ENCODE measurements at regions not wholly inside any gene's neighbourhood (a gene's known extent, or its start where the extent isn't known, plus 50 kb on each side); places are given as distances from the start of the nearest gene placed in this dataset.

DNA sequence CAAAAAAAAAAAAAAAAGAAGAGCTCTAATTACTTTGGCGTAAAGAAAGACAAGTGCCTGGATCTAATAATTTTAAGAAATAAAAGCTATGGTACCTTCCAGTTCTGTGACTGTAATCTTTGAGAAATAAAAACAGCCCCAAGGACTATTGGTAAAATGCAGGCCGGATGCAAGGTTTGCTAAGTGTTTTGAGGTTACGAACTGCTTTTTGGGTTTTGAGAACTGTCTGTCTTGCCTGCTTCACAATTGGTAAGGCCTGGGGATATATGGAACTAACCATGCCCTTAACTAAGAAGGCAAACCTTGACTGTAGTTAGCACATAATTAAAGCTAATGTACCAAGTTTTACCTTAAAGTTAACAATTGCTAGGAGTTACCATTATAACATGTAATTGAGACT is 388.4 kb upstream of the CBLB start:
- Histone ChIP-seq H3K4me1 (no peaks in the 10 kb centered on the region), H3K36me3 (no peaks in the 10 kb centered on the region), H3K27me3 (no peaks in the 10 kb centered on the region), H3K9me3 (no peaks in the 10 kb centered on the region), H3K4me3 (no peak overlapping the region), H3K9ac (ENCODE audit: low read depth in 2 of 2, low read length in 2 of 2) (no peak overlapping the region), H3K27ac (no peak overlapping the region)
- TF ChIP-seq, protein P1, sequence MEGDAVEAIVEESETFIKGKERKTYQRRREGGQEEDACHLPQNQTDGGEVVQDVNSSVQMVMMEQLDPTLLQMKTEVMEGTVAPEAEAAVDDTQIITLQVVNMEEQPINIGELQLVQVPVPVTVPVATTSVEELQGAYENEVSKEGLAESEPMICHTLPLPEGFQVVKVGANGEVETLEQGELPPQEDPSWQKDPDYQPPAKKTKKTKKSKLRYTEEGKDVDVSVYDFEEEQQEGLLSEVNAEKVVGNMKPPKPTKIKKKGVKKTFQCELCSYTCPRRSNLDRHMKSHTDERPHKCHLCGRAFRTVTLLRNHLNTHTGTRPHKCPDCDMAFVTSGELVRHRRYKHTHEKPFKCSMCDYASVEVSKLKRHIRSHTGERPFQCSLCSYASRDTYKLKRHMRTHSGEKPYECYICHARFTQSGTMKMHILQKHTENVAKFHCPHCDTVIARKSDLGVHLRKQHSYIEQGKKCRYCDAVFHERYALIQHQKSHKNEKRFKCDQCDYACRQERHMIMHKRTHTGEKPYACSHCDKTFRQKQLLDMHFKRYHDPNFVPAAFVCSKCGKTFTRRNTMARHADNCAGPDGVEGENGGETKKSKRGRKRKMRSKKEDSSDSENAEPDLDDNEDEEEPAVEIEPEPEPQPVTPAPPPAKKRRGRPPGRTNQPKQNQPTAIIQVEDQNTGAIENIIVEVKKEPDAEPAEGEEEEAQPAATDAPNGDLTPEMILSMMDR (IDR thresholded peaks at IDR 0.05), result no peak
- intact Hi-C loops (cut with DNase I), result no loop called here
- DNase-seq, result no peak

DNA sequence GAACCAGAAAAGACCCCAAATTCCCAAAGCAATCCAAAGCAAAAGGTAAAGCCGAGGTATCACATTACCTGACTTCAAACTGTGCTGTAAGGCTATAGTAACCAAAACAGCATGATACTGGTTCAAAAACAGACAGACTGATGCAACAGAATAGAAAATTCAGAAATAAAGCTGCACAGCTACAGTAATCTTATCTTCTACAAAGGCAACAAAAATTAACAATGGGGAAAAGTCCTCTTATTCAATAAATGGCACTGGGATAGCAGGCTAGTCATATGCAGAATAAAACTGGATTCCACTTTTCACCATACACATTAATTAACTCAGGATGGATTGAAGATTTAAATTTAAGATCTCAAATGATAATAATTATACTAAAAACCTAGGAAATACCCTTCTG is 392.6 kb upstream of the CBLB start:
- Histone ChIP-seq H3K9me3 (no peaks in the 10 kb centered on the region), H3K36me3 (no peaks in the 10 kb centered on the region), H3K27ac (no peak overlapping the region), H3K27me3 (no peaks in the 10 kb centered on the region), H3K4me1 (no peaks in the 10 kb centered on the region), H3K9ac (ENCODE audit: low read depth in 2 of 2, low read length in 2 of 2) (no peak overlapping the region), H3K4me3 (no peak overlapping the region)
- TF ChIP-seq, protein P1 (IDR thresholded peaks at IDR 0.05), result no peak
- DNase-seq, result no peak
- intact Hi-C loops (cut with DNase I), result no loop called here

DNA sequence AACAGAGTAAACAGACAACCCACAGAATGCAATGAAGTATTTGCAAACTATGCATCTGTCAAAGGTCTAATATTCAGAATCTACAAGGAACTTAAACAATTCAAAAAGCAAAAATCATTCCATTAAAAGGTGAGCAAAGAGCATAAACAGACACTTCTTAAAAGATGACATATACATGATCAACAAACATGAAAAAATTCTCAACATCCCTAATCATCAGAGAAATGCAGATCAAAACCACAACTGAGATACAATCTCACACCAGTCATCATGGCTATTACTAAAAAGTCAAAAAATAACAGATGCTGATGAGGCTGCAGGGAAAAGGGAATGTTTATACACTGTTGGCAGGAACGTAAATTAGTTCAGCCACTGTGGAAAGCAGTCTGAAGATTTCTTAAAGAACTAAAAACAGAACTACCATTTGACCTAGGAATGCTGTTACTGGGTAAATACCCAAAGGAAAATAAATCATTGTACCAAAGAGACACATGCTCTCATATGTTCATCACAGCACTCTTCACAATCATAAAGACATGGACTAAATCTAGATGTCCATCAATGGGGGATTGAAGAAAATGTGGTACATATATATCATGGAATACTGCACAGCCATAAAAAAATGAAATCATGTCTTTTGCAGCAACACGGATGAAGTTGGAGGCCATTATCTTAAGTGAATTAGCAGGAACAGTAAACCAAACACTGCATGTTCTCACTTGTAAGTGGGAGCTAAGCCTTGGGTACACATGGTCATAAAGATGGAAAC is 393.3 kb upstream of the CBLB start:
- H3K27me3 ChIP-seq, result no peaks in the 10 kb centered on the region
- H3K9ac ChIP-seq (ENCODE audit: low read depth in 2 of 2, low read length in 2 of 2), result no peak overlapping the region
- intact Hi-C loops (cut with DNase I), result no loop called here
- no peak overlapping the region for H3K4me3 ChIP-seq
- H3K4me1 ChIP-seq, result no peaks in the 10 kb centered on the region
- no peaks in the 10 kb centered on the region for H3K36me3 ChIP-seq
- H3K9me3 ChIP-seq, result no peaks in the 10 kb centered on the region
- TF ChIP-seq, protein P1 (IDR thresholded peaks at IDR 0.05), result no peak
- no peak overlapping the region for H3K27ac ChIP-seq
- DNase-seq, result no peak

DNA sequence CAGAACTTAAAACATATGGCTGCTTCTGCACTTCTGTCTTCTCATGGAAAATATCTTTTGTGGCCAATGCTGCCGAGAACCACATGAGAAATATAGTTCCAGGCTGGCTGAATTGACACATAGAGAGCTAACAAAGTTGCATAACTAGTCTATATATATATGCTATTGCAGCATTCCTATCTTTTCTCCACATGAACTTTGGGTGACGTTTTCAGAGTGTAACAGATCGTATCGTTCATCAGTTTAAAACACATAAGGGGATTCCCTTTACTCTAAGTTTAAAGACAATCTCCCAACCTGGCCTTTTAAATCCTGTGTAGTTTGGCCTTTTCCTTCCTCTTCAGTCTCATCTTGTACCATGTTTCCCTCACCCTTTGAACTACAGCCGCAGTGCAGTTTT is 394.2 kb upstream of the CBLB start:
- TF ChIP-seq, protein P1 (IDR thresholded peaks at IDR 0.05), result no peak
- no peak overlapping the region for H3K9ac ChIP-seq (ENCODE audit: low read depth in 2 of 2, low read length in 2 of 2)
- H3K9me3 ChIP-seq, result no peaks in the 10 kb centered on the region
- intact Hi-C loops (cut with DNase I), result no loop called here
- no peaks in the 10 kb centered on the region for H3K4me1 ChIP-seq
- DNase-seq, result no peak
- no peak overlapping the region for H3K4me3 ChIP-seq
- no peaks in the 10 kb centered on the region for H3K27me3 ChIP-seq
- no peaks in the 10 kb centered on the region for H3K36me3 ChIP-seq
- H3K27ac ChIP-seq, result no peak overlapping the region

DNA sequence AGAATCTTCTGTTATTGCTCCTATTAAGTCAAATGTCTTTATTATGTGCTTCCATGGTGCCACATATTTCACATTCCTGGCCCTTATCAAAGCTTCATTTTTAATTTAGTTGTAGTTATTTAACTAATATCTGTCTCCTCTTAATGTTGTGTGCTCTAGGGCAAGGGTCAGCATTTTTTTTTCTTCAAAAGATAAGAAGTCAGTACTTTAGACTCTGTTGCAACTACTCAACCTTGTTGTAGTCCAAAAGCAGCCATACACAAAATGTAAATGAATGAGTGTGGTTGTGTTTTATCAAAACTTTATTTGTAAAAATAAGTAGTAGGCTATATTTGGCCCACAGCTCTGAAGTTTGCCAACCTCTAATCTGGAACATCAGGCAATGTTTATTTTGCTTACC is 394.7 kb upstream of the CBLB start:
- H3K4me3 ChIP-seq, result no peak overlapping the region
- no peak for DNase-seq
- H3K27me3 ChIP-seq, result no peaks in the 10 kb centered on the region
- H3K4me1 ChIP-seq, result no peaks in the 10 kb centered on the region
- intact Hi-C loops (cut with DNase I), result no loop called here
- no peak overlapping the region for H3K27ac ChIP-seq
- H3K9ac ChIP-seq (ENCODE audit: low read depth in 2 of 2, low read length in 2 of 2), result no peak overlapping the region
- no peaks in the 10 kb centered on the region for H3K36me3 ChIP-seq
- TF ChIP-seq, protein P1 (IDR thresholded peaks at IDR 0.05), result no peak
- no peaks in the 10 kb centered on the region for H3K9me3 ChIP-seq

Data from colonic mucosa (tissue), 4 donors.